Calu3 (cell line): ENCODE measurements at regions not wholly inside any gene's neighbourhood (a gene's known extent, or its start where the extent isn't known, plus 50 kb on each side); places are given as distances from the start of the nearest gene placed in this dataset.
"Not testable (repeated sequence)": the region's sequence is repeated elsewhere in the genome, so short reads cannot be mapped to it uniquely, and the experiment has no call there.

Experiments used
- BruUV-seq: library from RNA; stranded (reverse); fragments of 400-500 nt; replicated peaks from 2 replicates; lab custom pipeline; 2021; lab: Mats Ljungman, UMichigan
- CTCF ChIA-PET: fragments of 300-600 bp; sonication (Branson Sonifier 250); formaldehyde crosslinking; loops from one replicate; lab custom pipeline; 2022; ENCODE audit warnings: antibody characterized with exemption; lab: Charles Lee
- DNase-seq: peaks from one replicate; pipeline ENCODE4 v3.0.0; 2022
- H3K27ac Mint-ChIP-seq: one replicate; pipeline ENCODE4 v1.8.0; 2022; ENCODE audit warnings: mixed read lengths; ENCODE audit not compliant: unreplicated experiment
- H3K27me3 Mint-ChIP-seq: one replicate; pipeline ENCODE4 v1.8.0; 2022; ENCODE audit warnings: mixed read lengths; ENCODE audit not compliant: unreplicated experiment
- H3K36me3 Mint-ChIP-seq: one replicate; pipeline ENCODE4 v1.8.0; 2022; ENCODE audit warnings: mild to moderate bottlenecking, moderate library complexity, mixed read lengths; ENCODE audit not compliant: insufficient read depth, unreplicated experiment
- H3K4me1 Mint-ChIP-seq: one replicate; pipeline ENCODE4 v1.8.0; 2022; ENCODE audit warnings: mild to moderate bottlenecking, low read depth, mixed read lengths; ENCODE audit not compliant: unreplicated experiment
- H3K4me3 Mint-ChIP-seq: one replicate; pipeline ENCODE4 v1.8.0; 2022; ENCODE audit warnings: mild to moderate bottlenecking, low read depth, moderate library complexity, mixed read lengths; ENCODE audit not compliant: unreplicated experiment
- H3K9me3 Mint-ChIP-seq: one replicate; pipeline ENCODE4 v1.8.0; 2022; ENCODE audit warnings: low read depth, mixed read lengths; ENCODE audit not compliant: unreplicated experiment
- intact Hi-C: fragments of 100-400 bp; cut with micrococcal nuclease; formaldehyde crosslinking; loops from one replicate; pipeline ENCODE4 v1.10.0; 2022; ENCODE audit not compliant: unreplicated experiment
- TF ChIP-seq, protein P1 (sequence below): fragments of 200-600 bp; IDR thresholded peaks from one replicate; pipeline ENCODE4 v1.8.0; 2022; ENCODE audit warnings: antibody characterized with exemption; ENCODE audit not compliant: unreplicated experiment

DNA sequence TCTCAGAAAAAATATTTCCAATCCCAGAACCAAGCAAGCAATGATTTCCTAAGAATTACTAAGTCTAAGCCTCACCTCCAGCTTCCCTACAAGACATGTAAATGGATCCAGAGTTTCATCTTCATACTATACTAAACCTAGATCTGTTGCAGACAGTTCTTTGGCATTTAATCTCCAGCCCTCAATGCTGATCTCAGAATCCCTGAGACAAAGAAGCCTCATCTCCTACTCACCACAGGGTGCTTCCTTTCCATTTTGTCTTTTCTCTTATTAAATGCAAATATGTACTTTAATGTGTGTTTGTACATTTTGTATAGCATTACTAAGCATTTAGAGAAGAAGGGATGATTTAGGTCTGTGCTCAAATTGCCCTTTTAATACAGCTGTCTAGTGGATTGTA, 954.9 kb downstream of the TDRD15 start:
- peaks cover 1% of the 10 kb centered on the region for H3K9me3 Mint-ChIP-seq
- TF ChIP-seq, protein P1, sequence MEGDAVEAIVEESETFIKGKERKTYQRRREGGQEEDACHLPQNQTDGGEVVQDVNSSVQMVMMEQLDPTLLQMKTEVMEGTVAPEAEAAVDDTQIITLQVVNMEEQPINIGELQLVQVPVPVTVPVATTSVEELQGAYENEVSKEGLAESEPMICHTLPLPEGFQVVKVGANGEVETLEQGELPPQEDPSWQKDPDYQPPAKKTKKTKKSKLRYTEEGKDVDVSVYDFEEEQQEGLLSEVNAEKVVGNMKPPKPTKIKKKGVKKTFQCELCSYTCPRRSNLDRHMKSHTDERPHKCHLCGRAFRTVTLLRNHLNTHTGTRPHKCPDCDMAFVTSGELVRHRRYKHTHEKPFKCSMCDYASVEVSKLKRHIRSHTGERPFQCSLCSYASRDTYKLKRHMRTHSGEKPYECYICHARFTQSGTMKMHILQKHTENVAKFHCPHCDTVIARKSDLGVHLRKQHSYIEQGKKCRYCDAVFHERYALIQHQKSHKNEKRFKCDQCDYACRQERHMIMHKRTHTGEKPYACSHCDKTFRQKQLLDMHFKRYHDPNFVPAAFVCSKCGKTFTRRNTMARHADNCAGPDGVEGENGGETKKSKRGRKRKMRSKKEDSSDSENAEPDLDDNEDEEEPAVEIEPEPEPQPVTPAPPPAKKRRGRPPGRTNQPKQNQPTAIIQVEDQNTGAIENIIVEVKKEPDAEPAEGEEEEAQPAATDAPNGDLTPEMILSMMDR = no peak
- no peak for DNase-seq
- intact Hi-C loops = no loop called here
- BruUV-seq = no TSS peak
- no peaks in the 10 kb centered on the region for H3K27me3 Mint-ChIP-seq
- H3K36me3 Mint-ChIP-seq = no peaks in the 10 kb centered on the region
- CTCF ChIA-PET = no interaction called here
- no peak overlapping the region for H3K27ac Mint-ChIP-seq
- H3K4me3 Mint-ChIP-seq = no peak overlapping the region
- H3K4me1 Mint-ChIP-seq = no peaks in the 10 kb centered on the region

DNA sequence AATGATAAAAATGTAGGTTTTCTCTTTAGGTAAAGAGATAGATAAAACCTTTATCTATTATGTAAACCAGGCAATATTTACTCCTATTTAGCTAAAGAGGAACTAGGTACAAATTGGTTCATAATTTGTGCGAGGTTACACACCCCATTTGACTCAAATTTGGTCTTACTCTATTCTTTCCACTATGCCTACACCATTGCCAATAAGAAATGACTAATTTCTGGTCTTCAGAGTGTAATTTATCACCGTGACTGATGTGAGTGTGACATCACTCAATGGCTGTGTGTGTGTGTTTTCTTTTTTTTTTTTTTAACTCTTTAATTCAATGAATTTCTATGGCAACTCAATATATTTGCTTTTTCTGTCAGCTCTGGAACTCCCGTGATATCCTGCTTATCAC, 955.8 kb downstream of the TDRD15 start:
- CTCF ChIA-PET = no interaction called here
- intact Hi-C loops = no loop called here
- H3K36me3 Mint-ChIP-seq = no peaks in the 10 kb centered on the region
- H3K4me3 Mint-ChIP-seq = no peak overlapping the region
- H3K4me1 Mint-ChIP-seq = no peaks in the 10 kb centered on the region
- H3K9me3 Mint-ChIP-seq = no peaks in the 10 kb centered on the region
- no peaks in the 10 kb centered on the region for H3K27me3 Mint-ChIP-seq
- TF ChIP-seq, protein P1 = no peak
- DNase-seq = no peak
- H3K27ac Mint-ChIP-seq = no peak overlapping the region
- no TSS peak for BruUV-seq

DNA sequence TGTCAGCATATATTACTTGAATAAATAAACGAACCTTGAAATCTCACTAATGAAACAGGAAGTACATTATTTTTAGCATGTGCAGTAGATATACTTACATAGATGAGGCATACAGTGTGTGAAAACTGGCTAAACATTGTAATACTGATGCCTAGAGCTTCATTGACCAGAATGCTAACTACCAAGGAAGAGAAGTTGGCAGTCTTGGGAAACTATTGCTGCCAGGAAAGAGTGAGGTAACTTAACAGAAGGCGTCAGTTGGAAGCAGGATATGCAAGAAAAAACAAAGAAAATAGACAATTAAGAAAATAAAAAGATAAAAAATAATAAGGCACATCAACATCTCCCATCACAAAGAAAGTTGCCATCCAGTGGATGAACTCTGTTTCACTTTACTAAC, 963.0 kb downstream of the TDRD15 start:
- CTCF ChIA-PET = no interaction called here
- Mint-ChIP-seq H3K9me3 (no peaks in the 10 kb centered on the region), H3K27me3 (no peaks in the 10 kb centered on the region), H3K4me3 (no peak overlapping the region), H3K27ac (no peak overlapping the region), H3K4me1 (no peaks in the 10 kb centered on the region), H3K36me3 (no peaks in the 10 kb centered on the region)
- BruUV-seq = no TSS peak
- no peak for DNase-seq
- intact Hi-C loops = no loop called here
- TF ChIP-seq, protein P1 = no peak

DNA sequence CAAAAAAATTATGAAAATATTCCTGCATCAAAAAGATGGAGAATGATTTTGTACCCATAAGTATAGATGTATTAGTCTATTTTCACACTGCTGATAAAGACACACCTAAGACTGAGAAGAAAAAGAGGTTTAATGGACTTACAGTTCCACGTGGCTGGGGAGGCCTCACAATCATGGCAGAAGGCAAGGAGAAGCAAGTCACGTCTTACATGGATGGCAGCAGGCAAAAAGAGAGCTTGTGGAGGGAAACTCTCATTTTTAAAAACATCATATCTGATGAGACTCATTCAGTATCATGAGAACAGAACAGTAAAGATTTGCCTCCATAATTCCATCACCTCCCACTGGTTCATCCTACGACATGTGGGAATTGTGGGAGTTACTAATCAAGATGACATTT, 979.8 kb downstream of the TDRD15 start:
- H3K36me3 Mint-ChIP-seq, H3K27me3 Mint-ChIP-seq, DNase-seq, H3K4me3 Mint-ChIP-seq, CTCF ChIA-PET, BruUV-seq, H3K27ac Mint-ChIP-seq, H3K4me1 Mint-ChIP-seq, intact Hi-C loops: not testable (repeated sequence)
- peaks cover 12% of the 10 kb centered on the region for H3K9me3 Mint-ChIP-seq

DNA sequence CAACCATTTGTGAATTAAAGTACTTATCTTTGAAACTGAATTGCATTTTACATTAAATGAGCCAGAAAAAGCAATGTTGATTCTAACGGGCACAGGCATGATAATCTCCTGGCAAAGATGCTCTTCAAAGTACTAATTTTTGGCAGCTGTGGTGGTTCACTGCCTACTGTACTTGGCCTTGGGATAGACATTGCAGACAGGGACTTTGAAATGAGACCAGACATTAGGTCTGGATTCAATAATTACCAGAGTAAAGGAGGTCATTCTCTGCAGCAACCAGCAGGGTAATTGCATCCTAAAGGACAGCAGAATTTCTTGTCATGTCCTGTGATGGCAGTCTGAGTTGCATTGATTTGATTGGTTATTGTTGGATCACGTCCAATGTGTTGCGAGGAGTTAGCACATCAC, 986.5 kb downstream of the TDRD15 start:
- H3K27me3 Mint-ChIP-seq = no peaks in the 10 kb centered on the region
- CTCF ChIA-PET = interaction anchor here (0.6 kb wide), 1 partner anchor 30 kb away, joined by 3 read pairs; no protein-coding TSS in a partner anchor
- DNase-seq = no peak
- no peaks in the 10 kb centered on the region for H3K36me3 Mint-ChIP-seq
- no peak overlapping the region for H3K27ac Mint-ChIP-seq
- no peaks in the 10 kb centered on the region for H3K4me1 Mint-ChIP-seq
- TF ChIP-seq, protein P1 = no peak
- H3K9me3 Mint-ChIP-seq = peaks cover 4% of the 10 kb centered on the region
- no TSS peak for BruUV-seq
- intact Hi-C loops = no loop called here
- no peak overlapping the region for H3K4me3 Mint-ChIP-seq
